PFSK-1 (cell line): ENCODE measurements at regions not wholly inside any gene's neighbourhood (a gene's known extent, or its start where the extent isn't known, plus 50 kb on each side); places are given as distances from the start of the nearest gene placed in this dataset.

Experiments used
- FOXP2 ChIP-seq: optimal IDR thresholded peaks from 2 replicates; pipeline ENCODE3; 2011; ENCODE audit warnings: borderline replicate concordance, control low read depth, inconsistent platforms; ENCODE audit not compliant: insufficient read depth; ENCODE audit errors: extremely low read length, extremely low read depth
- POLR2AphosphoS5 ChIP-seq: IDR thresholded peaks from 2 replicates; pipeline ENCODE4 v1.6.1; 2012; ENCODE audit warnings: low read depth, mild to moderate bottlenecking, control low read depth, low read length, moderate library complexity
- REST ChIP-seq, 2 experiments: IDR thresholded peaks; 2 replicates each; pipeline versions ENCODE4 v1.6.1 to v1.8.0; 2011 to 2012; ENCODE audit warnings: low read depth in 2 of 2, low read length in 2 of 2, control low read depth in 1 of 2, inconsistent platforms in 1 of 2, mild to moderate bottlenecking in 1 of 2, moderate library complexity in 1 of 2; ENCODE audit not compliant: insufficient read depth in 1 of 2
- SIN3A ChIP-seq: IDR thresholded peaks from 2 replicates; pipeline ENCODE4 v1.6.1; 2012; ENCODE audit warnings: mild to moderate bottlenecking, low read length, moderate library complexity, borderline replicate concordance; ENCODE audit not compliant: insufficient read depth
- TAF1 ChIP-seq: IDR thresholded peaks from 2 replicates; pipeline ENCODE4 v1.6.1; 2012; ENCODE audit warnings: low read length, control low read depth, borderline replicate concordance; ENCODE audit not compliant: insufficient read depth

- no peak for TF ChIP-seq REST (IDR thresholded peaks at IDR 0.05; ENCODE audit: insufficient read depth in 1 of 2, low read depth in 2 of 2, low read length in 2 of 2)
- no peak for TF ChIP-seq POLR2AphosphoS5
- TF ChIP-seq FOXP2: no peak
- no peak for TF ChIP-seq SIN3A
- no peak for TF ChIP-seq TAF1
Measured at GRCh38 chr4:178314287-178314686, 872.0 kb upstream of the AGA start.

- TF ChIP-seq REST (IDR thresholded peaks at IDR 0.05; ENCODE audit: insufficient read depth in 1 of 2, low read depth in 2 of 2, low read length in 2 of 2): no peak
- no peak for TF ChIP-seq SIN3A
- no peak for TF ChIP-seq TAF1
- TF ChIP-seq FOXP2: no peak
- TF ChIP-seq POLR2AphosphoS5: no peak
Measured at GRCh38 chr4:178316211-178316610, 874.0 kb upstream of the AGA start.

- TF ChIP-seq SIN3A: no peak
- TF ChIP-seq REST (IDR thresholded peaks at IDR 0.05; ENCODE audit: insufficient read depth in 1 of 2, low read depth in 2 of 2, low read length in 2 of 2): no peak
- no peak for TF ChIP-seq POLR2AphosphoS5
- TF ChIP-seq FOXP2: no peak
- TF ChIP-seq TAF1: no peak
Measured at GRCh38 chr4:178320003-178320402, 877.8 kb upstream of the AGA start.

- TF ChIP-seq POLR2AphosphoS5: no peak
- no peak for TF ChIP-seq SIN3A
- no peak for TF ChIP-seq TAF1
- no peak for TF ChIP-seq REST (IDR thresholded peaks at IDR 0.05; ENCODE audit: insufficient read depth in 1 of 2, low read depth in 2 of 2, low read length in 2 of 2)
- TF ChIP-seq FOXP2: no peak
Measured at GRCh38 chr4:178322524-178323183, 880.4 kb upstream of the AGA start.

GRCh38 chr4:178329226-178329872, 887.1 kb upstream of the AGA start:
- TF ChIP-seq SIN3A (no peak), POLR2AphosphoS5 (no peak), REST (IDR thresholded peaks at IDR 0.05; ENCODE audit: insufficient read depth in 1 of 2, low read depth in 2 of 2, low read length in 2 of 2) (no peak), TAF1 (no peak), FOXP2 (no peak)
